Effector CD4-positive, alpha-beta T cell (primary cell): ENCODE measurements at regions not wholly inside any gene's neighbourhood (a gene's known extent, or its start where the extent isn't known, plus 50 kb on each side); places are given as distances from the start of the nearest gene placed in this dataset.
"Not testable (repeated sequence)": the region's sequence is repeated elsewhere in the genome, so short reads cannot be mapped to it uniquely, and the experiment has no call there.

ENCODE experiments used
- DNase-seq: peaks from one replicate; pipeline ENCODE4 v3.0.0-alpha.2; 2020

GRCh38 chr2:238521870-238522269 lies 95.1 kb downstream of the ASB1 start:
- DNase-seq: no peak

GRCh38 chr2:238523158-238524110 lies 96.7 kb downstream of the ASB1 start:
- DNase-seq: no peak

GRCh38 chr2:238524426-238524983 lies 97.8 kb downstream of the ASB1 start:
- no peak for DNase-seq

GRCh38 chr2:238525990-238526389 lies 99.3 kb downstream of the ASB1 start:
- DNase-seq: no peak

GRCh38 chr2:238527565-238527964 lies 100.8 kb downstream of the ASB1 start:
- no peak for DNase-seq

GRCh38 chr2:238528953-238529781 lies 102.4 kb downstream of the ASB1 start:
- DNase-seq: no peak

- DNase-seq: not testable (repeated sequence)
Measured at GRCh38 chr2:238531017-238531645, 104.4 kb downstream of the ASB1 start.

- DNase-seq: not testable (repeated sequence)
Measured at GRCh38 chr2:238543732-238544131, 117.0 kb downstream of the ASB1 start.

GRCh38 chr2:238548902-238549462 lies 122.3 kb downstream of the ASB1 start:
- no peak for DNase-seq

- no peak for DNase-seq
Measured at GRCh38 chr2:238549866-238550265, 123.1 kb downstream of the ASB1 start.

- no peak for DNase-seq
Measured at GRCh38 chr2:238551091-238551490, 124.4 kb downstream of the ASB1 start.

GRCh38 chr2:238552226-238552625 lies 125.5 kb downstream of the ASB1 start:
- DNase-seq: no peak

- DNase-seq: no peak
Measured at GRCh38 chr2:238553159-238553558, 126.4 kb downstream of the ASB1 start.

- DNase-seq: no peak
Measured at GRCh38 chr2:238554468-238555315, 128.0 kb downstream of the ASB1 start.

GRCh38 chr2:238555786-238556542 lies 129.2 kb downstream of the ASB1 start:
- no peak for DNase-seq

GRCh38 chr2:238557431-238557830 lies 130.7 kb downstream of the ASB1 start:
- DNase-seq: no peak

GRCh38 chr2:238557936-238558335 lies 131.2 kb downstream of the ASB1 start:
- no peak for DNase-seq

GRCh38 chr2:238558456-238559099 lies 131.9 kb downstream of the ASB1 start:
- DNase-seq: no peak

GRCh38 chr2:238560234-238560633 lies 133.5 kb downstream of the ASB1 start:
- no peak for DNase-seq

GRCh38 chr2:238561230-238561629 lies 134.5 kb downstream of the ASB1 start:
- no peak for DNase-seq
